HepG2 (cell line): ENCODE measurements at regions not wholly inside any gene's neighbourhood (a gene's known extent, or its start where the extent isn't known, plus 50 kb on each side); places are given as distances from the start of the nearest gene placed in this dataset.

Experiments used
- ADNP ChIP-seq: sonication (generic); formaldehyde crosslinking; IDR thresholded peaks from 2 replicates; pipeline ENCODE4 v1.4.0; 2020; ENCODE audit warnings: missing genetic modification reagents
- ELF1 ChIP-seq: sonication (generic); formaldehyde crosslinking; IDR thresholded peaks from 2 replicates; pipeline ENCODE4 v1.4.0; 2020; ENCODE audit warnings: missing genetic modification reagents
- FOXK1 ChIP-seq: sonication (generic); formaldehyde crosslinking; IDR thresholded peaks from 2 replicates; pipeline ENCODE4 v1.4.0; 2020; ENCODE audit warnings: low read depth, missing genetic modification reagents, borderline replicate concordance
- HOXA7 ChIP-seq: sonication (generic); formaldehyde crosslinking; IDR thresholded peaks from 2 replicates; pipeline ENCODE4 v1.8.1; 2022; ENCODE audit warnings: mild to moderate bottlenecking, missing genetic modification reagents, moderate library complexity
- ISL2 ChIP-seq: sonication (generic); formaldehyde crosslinking; IDR thresholded peaks from 2 replicates; pipeline ENCODE4 v1.5.0; 2020; ENCODE audit warnings: missing genetic modification reagents
- JUNB ChIP-seq: sonication (generic); formaldehyde crosslinking; IDR thresholded peaks from 2 replicates; pipeline ENCODE4 v1.8.0; 2022; ENCODE audit warnings: missing genetic modification reagents, mild to moderate bottlenecking, borderline replicate concordance
- NCOA1 ChIP-seq: sonication (generic); formaldehyde crosslinking; IDR thresholded peaks from 2 replicates; pipeline ENCODE4 v1.9.0; 2021; ENCODE audit warnings: missing genetic modification reagents
- SIN3A ChIP-seq: IDR thresholded peaks from 2 replicates; pipeline ENCODE4 v1.6.1; 2011; ENCODE audit warnings: low read depth, mild to moderate bottlenecking, control low read depth, low read length, borderline replicate concordance
- SIX4 ChIP-seq: sonication (generic); formaldehyde crosslinking; IDR thresholded peaks from 2 replicates; pipeline ENCODE4 v1.4.0; 2020; ENCODE audit warnings: missing genetic modification reagents
- SOX13 ChIP-seq, 3 experiments: fragments of 450-650 bp in 1 of 3; sonication (generic) in 1 of 3; formaldehyde crosslinking in 1 of 3; IDR thresholded peaks in 2 of 3; conservative IDR thresholded peaks in 1 of 3; 2 replicates each; pipeline versions ENCODE4 v1.5.0 to v1.6.1; 2016 to 2020; ENCODE audit warnings: antibody characterized with exemption in 1 of 3, mild to moderate bottlenecking in 1 of 3, missing compliant biosample characterization in 1 of 3, missing genetic modification reagents in 1 of 3, moderate library complexity in 1 of 3
- TEAD3 ChIP-seq: optimal IDR thresholded peaks from 2 replicates; pipeline ENCODE3; 2016; ENCODE audit warnings: borderline replicate concordance
- ZFP62 ChIP-seq: sonication (generic); formaldehyde crosslinking; IDR thresholded peaks from 2 replicates; pipeline ENCODE4 v1.4.0; 2020; ENCODE audit warnings: missing genetic modification reagents
- ZNF124 ChIP-seq: sonication (generic); formaldehyde crosslinking; IDR thresholded peaks from 2 replicates; pipeline ENCODE4 v1.4.0; 2020; ENCODE audit warnings: missing genetic modification reagents
- ZNF256 ChIP-seq: sonication (generic); formaldehyde crosslinking; conservative IDR thresholded peaks from 2 replicates; pipeline ENCODE4 v1.4.0; 2020; ENCODE audit warnings: missing genetic modification reagents
- ZNF501 ChIP-seq: sonication (generic); formaldehyde crosslinking; IDR thresholded peaks from 2 replicates; pipeline ENCODE4 v1.5.1; 2020; ENCODE audit warnings: mild to moderate bottlenecking, moderate library complexity, missing genetic modification reagents
- ZNF567 ChIP-seq: sonication (generic); formaldehyde crosslinking; IDR thresholded peaks from 2 replicates; pipeline ENCODE4 v1.8.1; 2023; ENCODE audit warnings: mild to moderate bottlenecking, missing genetic modification reagents, borderline replicate concordance
- TF ChIP-seq, protein P1 (sequence below): IDR thresholded peaks from 2 replicates; pipeline ENCODE4 v1.6.1; 2016; ENCODE audit warnings: missing compliant biosample characterization, missing genetic modification reagents, borderline replicate concordance
- TF ChIP-seq, protein P2 (sequence below): sonication (generic); formaldehyde crosslinking; IDR thresholded peaks from 2 replicates; pipeline ENCODE4 v1.4.0; 2020; ENCODE audit warnings: missing genetic modification reagents, low read depth, mild to moderate bottlenecking, borderline replicate concordance
- TF ChIP-seq, protein P3 (sequence below): sonication (generic); formaldehyde crosslinking; IDR thresholded peaks from 2 replicates; pipeline ENCODE4 v1.4.0; 2020; ENCODE audit warnings: missing genetic modification reagents
- TF ChIP-seq, protein P4 (sequence below): sonication (generic); formaldehyde crosslinking; IDR thresholded peaks from 2 replicates; pipeline ENCODE4 v1.4.0; 2020; ENCODE audit warnings: missing genetic modification reagents
- TF ChIP-seq, protein P5 (sequence below): sonication (generic); formaldehyde crosslinking; IDR thresholded peaks from 2 replicates; pipeline ENCODE4 v1.5.0; 2020; ENCODE audit warnings: missing genetic modification reagents
- TF ChIP-seq, protein P6 (sequence below): sonication (generic); formaldehyde crosslinking; conservative IDR thresholded peaks from 2 replicates; pipeline ENCODE4 v1.5.0; 2020; ENCODE audit warnings: missing genetic modification reagents

DNA sequence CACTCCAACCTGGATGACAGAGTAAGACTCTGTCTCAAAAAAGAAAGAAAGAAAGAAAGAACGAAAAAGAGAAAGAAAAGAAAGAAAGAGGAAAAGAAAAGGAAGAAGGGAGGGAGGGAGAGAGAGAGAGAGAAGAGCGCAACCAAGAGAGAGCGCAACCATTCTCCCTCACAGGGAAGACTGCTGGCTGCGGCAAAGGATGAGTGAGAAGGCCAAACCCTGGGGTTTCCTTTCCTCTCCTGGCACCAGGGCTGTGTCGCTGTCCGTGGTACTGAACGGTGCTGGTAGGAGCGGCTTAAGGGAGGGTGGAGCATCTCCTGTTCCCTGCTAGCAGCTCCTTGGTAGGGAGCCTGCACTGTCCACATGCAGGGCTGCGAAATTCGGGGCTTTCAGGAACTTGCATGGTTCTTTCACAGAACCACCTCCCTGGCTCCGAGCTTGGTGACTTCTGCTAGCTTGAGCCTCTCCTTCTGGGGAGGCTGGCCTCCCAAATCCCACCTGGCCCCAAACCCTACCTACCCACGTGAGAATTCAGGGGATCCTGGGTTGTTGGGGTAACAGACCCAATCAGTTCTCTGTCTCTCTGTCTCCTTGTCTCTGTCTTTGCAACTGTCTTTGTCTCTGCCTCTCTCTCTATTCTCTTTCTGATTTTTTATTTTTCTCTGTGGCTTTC, 51.1 kb upstream of the ZNRF4 start (continued):
- TF ChIP-seq SOX13 (IDR thresholded peaks at IDR 0.05) (no peak), SOX13 (CRISPR knock-in tag; conservative IDR thresholded peaks at IDR 0.05 in 1 of 2, IDR thresholded peaks at IDR 0.05 in 1 of 2) (peak in 1 of 2 experiments; percentile 46; a peak in 2 of 4 replicates), FOXK1 (CRISPR knock-in tag) (peak; percentile 72; the same call in 1 of the 2 replicates), ZNF501 (CRISPR knock-in tag) (no peak; the same call in 1 of the 2 replicates), SIX4 (peak; percentile 67; the same call in 1 of the 2 replicates), ZNF567 (CRISPR knock-in tag) (no peak), NCOA1 (CRISPR knock-in tag) (no peak), ISL2 (CRISPR knock-in tag) (peak; percentile 61; the same call in 1 of the 2 replicates), ADNP (no peak), TEAD3 (no peak), HOXA7 (CRISPR knock-in tag) (no peak), ZFP62 (CRISPR knock-in tag) (no peak), SIN3A (no peak), ZNF256 (peak; percentile 91), ZNF124 (peak; percentile 91; the same call in 1 of the 2 replicates), JUNB (CRISPR knock-in tag) (peak; percentile 10; the same call in 1 of the 2 replicates), ELF1 (no peak)
- TF ChIP-seq, protein P1, sequence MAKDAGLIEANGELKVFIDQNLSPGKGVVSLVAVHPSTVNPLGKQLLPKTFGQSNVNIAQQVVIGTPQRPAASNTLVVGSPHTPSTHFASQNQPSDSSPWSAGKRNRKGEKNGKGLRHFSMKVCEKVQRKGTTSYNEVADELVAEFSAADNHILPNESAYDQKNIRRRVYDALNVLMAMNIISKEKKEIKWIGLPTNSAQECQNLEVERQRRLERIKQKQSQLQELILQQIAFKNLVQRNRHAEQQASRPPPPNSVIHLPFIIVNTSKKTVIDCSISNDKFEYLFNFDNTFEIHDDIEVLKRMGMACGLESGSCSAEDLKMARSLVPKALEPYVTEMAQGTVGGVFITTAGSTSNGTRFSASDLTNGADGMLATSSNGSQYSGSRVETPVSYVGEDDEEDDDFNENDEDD (CRISPR knock-in tag): no peak
- TF ChIP-seq, protein P2, sequence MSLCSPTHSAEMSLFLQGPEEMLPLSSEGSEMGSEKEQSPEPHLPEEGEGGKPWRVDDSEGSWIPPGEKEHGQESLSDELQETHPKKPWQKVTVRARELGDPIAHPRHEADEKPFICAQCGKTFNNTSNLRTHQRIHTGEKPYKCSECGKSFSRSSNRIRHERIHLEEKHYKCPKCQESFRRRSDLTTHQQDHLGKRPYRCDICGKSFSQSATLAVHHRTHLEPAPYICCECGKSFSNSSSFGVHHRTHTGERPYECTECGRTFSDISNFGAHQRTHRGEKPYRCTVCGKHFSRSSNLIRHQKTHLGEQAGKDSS: peak; percentile 62; the same call in 1 of the 2 replicates
- TF ChIP-seq, protein P3, sequence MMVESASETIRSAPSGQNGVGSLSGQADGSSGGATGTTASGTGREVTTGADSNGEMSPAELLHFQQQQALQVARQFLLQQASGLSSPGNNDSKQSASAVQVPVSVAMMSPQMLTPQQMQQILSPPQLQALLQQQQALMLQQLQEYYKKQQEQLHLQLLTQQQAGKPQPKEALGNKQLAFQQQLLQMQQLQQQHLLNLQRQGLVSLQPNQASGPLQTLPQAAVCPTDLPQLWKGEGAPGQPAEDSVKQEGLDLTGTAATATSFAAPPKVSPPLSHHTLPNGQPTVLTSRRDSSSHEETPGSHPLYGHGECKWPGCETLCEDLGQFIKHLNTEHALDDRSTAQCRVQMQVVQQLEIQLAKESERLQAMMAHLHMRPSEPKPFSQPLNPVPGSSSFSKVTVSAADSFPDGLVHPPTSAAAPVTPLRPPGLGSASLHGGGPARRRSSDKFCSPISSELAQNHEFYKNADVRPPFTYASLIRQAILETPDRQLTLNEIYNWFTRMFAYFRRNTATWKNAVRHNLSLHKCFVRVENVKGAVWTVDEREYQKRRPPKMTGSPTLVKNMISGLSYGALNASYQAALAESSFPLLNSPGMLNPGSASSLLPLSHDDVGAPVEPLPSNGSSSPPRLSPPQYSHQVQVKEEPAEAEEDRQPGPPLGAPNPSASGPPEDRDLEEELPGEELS: peak; percentile 55; the same call in 1 of the 2 replicates
- TF ChIP-seq, protein P4, sequence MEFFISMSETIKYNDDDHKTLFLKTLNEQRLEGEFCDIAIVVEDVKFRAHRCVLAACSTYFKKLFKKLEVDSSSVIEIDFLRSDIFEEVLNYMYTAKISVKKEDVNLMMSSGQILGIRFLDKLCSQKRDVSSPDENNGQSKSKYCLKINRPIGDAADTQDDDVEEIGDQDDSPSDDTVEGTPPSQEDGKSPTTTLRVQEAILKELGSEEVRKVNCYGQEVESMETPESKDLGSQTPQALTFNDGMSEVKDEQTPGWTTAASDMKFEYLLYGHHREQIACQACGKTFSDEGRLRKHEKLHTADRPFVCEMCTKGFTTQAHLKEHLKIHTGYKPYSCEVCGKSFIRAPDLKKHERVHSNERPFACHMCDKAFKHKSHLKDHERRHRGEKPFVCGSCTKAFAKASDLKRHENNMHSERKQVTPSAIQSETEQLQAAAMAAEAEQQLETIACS (CRISPR knock-in tag): 0 out of 2 replicates have a peak, but pooled peaks have one; percentile 22
- TF ChIP-seq, protein P5, sequence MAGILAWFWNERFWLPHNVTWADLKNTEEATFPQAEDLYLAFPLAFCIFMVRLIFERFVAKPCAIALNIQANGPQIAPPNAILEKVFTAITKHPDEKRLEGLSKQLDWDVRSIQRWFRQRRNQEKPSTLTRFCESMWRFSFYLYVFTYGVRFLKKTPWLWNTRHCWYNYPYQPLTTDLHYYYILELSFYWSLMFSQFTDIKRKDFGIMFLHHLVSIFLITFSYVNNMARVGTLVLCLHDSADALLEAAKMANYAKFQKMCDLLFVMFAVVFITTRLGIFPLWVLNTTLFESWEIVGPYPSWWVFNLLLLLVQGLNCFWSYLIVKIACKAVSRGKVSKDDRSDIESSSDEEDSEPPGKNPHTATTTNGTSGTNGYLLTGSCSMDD (CRISPR knock-in tag): no peak; the same call in 1 of the 2 replicates
- TF ChIP-seq, protein P6, sequence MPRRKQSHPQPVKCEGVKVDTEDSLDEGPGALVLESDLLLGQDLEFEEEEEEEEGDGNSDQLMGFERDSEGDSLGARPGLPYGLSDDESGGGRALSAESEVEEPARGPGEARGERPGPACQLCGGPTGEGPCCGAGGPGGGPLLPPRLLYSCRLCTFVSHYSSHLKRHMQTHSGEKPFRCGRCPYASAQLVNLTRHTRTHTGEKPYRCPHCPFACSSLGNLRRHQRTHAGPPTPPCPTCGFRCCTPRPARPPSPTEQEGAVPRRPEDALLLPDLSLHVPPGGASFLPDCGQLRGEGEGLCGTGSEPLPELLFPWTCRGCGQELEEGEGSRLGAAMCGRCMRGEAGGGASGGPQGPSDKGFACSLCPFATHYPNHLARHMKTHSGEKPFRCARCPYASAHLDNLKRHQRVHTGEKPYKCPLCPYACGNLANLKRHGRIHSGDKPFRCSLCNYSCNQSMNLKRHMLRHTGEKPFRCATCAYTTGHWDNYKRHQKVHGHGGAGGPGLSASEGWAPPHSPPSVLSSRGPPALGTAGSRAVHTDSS (CRISPR knock-in tag): no peak
